Retinal pigment epithelial cell (primary cell): ENCODE measurements at regions not wholly inside any gene's neighbourhood (a gene's known extent, or its start where the extent isn't known, plus 50 kb on each side); places are given as distances from the start of the nearest gene placed in this dataset.

ENCODE experiments used
- DNase-seq: peaks from one replicate; pipeline ENCODE4 v3.0.0-alpha.2; 2010; ENCODE audit warnings: low read depth
- H3K4me3 ChIP-seq: 2 replicates; pipeline ENCODE4 v1.5.1; 2011; ENCODE audit warnings: mild to moderate bottlenecking, low read length, control low read depth, moderate library complexity
- TF ChIP-seq, protein P1 (sequence below): conservative IDR thresholded peaks from 2 replicates; pipeline ENCODE4 v1.5.1; 2011; ENCODE audit warnings: low read depth, low read length, control low read depth, inconsistent platforms

DNA sequence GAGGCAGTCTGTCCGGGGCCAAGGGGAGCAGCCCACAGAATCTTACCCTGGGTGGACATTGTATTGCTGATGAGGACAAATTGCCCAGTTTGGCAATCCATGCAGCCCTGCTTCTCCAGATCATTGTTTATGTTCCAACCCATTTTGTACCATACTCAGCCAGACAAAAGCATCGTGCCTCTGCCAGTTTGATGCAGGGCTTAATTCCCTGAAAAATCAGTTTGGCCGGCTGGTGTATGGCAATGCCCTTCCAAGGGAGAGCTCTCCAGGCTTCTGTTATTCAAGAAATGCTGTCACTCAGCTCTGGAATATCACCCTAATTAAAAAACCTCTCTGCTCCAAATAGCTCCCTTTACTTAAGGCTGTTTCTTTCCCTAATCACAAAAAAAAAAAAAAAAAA lies 697.7 kb downstream of the TBC1D22A start:
- no peak for DNase-seq
- TF ChIP-seq, protein P1, sequence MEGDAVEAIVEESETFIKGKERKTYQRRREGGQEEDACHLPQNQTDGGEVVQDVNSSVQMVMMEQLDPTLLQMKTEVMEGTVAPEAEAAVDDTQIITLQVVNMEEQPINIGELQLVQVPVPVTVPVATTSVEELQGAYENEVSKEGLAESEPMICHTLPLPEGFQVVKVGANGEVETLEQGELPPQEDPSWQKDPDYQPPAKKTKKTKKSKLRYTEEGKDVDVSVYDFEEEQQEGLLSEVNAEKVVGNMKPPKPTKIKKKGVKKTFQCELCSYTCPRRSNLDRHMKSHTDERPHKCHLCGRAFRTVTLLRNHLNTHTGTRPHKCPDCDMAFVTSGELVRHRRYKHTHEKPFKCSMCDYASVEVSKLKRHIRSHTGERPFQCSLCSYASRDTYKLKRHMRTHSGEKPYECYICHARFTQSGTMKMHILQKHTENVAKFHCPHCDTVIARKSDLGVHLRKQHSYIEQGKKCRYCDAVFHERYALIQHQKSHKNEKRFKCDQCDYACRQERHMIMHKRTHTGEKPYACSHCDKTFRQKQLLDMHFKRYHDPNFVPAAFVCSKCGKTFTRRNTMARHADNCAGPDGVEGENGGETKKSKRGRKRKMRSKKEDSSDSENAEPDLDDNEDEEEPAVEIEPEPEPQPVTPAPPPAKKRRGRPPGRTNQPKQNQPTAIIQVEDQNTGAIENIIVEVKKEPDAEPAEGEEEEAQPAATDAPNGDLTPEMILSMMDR = no peak
- H3K4me3 ChIP-seq = no peak overlapping the region

DNA sequence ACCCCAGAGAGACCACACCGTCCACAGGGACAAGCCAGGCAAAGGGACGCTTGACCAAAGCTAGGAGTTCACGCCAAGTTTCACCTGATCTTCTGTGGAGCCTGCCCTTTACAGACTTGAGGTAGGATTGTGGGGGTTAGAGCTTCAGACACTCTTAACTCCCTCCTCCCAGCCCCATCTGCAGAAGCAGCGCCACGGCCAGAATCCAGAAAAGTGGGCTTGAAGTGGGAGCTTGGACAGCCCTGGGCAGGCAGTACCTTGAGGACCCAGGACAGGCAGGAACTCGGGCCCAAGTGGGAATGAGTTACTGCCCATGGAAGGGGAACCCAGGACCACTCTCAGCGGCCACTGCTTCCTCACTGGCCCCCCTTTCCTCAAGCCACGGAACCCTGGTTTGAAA lies 695.9 kb downstream of the TBC1D22A start:
- TF ChIP-seq, protein P1 = no peak
- DNase-seq = no peak
- no peak overlapping the region for H3K4me3 ChIP-seq

DNA sequence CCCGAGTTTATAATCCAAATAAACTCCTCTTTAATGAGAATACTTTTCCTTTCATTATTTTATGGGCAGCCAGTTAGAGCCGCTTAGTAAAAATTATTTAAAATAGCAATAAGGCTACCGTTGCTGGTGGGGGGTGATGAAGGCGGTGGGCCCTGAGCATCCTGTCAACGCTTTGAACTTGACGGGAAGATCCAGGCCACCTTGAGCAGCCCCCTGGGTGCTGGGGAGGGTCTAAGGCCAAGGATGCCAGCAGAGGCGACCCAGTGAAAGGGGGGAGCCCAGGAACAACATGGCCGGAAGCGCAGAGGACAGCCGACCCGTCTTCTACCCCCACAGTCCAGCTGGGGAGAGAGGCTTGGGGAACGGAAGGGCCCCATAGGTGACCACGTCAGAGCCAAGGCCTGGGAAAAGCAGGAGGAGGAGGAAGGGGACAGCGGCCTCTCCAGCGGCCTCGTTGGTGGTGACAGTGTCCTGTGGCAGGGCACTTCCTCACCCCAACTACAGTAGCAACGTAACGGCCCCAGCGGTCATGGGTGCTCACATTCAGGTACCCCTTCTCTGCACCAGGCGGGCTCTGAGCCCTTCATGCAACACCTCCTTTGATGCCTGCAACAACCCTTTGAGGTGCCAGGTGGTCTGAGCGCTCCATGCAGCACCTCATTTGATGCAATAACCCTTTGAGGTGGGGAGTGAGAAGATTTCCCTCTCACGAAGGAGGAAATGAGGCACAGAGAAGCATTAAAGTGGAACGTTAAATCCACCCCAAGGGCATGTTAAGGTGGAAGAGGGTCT lies 695.3 kb downstream of the TBC1D22A start:
- no peak overlapping the region for H3K4me3 ChIP-seq
- no peak for DNase-seq
- TF ChIP-seq, protein P1 = no peak

DNA sequence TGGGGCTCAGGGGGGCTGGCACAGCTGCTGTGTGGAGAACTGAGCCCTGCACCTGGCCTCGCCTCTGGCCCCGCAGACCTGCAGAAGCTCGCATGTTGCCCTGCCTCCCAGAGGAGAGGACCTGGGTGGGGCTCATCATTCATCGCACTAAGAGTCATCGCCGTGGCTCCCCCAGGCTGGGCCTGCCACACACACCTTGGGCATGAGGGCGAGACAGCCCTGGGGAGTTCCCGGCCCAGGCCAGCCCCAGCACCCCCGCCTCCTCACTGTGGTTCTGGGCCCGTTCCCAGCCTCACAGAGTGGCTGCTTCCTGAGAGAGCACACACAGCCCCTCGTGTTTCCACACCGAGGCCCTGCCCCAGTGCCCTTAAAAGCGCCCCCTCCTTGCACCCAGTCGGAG lies 694.6 kb downstream of the TBC1D22A start:
- no peak overlapping the region for H3K4me3 ChIP-seq
- TF ChIP-seq, protein P1 = no peak

DNA sequence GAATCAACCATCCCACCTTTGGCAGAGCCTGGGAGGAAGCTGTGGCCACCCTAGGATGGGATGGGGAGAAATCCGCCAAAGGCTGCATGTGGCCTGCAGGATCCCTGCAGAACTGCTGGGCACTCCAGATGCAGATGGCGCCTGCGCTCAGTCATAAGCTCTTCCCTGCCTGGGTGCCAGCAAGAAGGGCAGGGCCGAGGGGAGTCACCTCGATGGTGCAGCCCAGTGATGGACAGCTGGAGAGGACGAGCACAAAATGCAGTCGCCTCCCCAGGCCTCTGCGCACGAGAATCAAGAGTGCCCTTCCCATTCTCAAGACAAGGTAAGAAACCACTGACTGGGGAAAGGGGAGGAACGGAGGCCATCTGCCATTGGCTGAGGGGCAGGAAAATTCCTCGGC lies 693.6 kb downstream of the TBC1D22A start:
- no peak for DNase-seq
- no peak overlapping the region for H3K4me3 ChIP-seq
- TF ChIP-seq, protein P1 = no peak

More for the DNA sequence above, 694.6 kb downstream of the TBC1D22A start:
- DNase-seq = no peak

DNA sequence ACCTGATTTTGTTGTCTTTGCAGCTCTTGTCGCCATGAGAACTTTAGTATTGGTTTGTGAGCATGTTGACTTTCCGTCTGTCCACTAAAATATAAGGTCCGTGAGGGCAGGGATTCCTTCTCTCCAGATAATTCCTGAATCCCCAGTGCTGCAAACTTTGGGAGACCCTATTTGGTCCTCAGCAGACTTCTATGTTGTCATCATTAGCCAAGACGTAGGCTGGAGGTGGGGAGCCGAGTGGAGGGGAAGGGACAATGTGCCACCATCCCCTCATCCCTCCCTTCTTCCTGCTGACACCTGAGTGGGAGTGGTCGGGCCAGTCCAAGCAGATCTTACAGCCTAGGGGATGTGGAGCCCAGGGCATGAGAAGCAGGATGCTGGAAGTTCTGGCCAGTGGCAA lies 690.6 kb downstream of the TBC1D22A start:
- no peak overlapping the region for H3K4me3 ChIP-seq
- no peak for DNase-seq
- TF ChIP-seq, protein P1 = no peak

DNA sequence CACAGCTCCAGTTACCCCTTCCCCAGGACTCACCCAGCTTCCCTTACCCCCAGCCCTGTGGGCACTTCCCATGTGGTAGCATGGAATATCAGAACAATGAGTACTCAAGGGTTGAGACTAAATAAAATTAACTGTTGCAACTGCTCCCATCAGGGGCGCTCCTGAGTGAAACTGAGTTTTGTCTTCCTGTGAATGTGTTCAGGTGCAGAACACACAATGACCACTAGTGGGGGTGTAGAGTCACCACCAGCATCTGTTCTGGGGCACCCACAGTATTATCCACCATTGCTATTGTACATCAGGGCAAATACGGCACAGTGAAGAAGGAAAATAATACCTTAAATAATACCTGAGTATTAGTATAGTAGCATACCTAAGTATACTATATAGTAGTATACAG lies 689.7 kb downstream of the TBC1D22A start:
- H3K4me3 ChIP-seq = no peak overlapping the region
- no peak for DNase-seq
- TF ChIP-seq, protein P1 = no peak
